ENCODE measurements at regions not wholly inside any gene's neighbourhood (a gene's known extent, or its start where the extent isn't known, plus 50 kb on each side); places are given as distances from the start of the nearest gene placed in this dataset.

DNA sequence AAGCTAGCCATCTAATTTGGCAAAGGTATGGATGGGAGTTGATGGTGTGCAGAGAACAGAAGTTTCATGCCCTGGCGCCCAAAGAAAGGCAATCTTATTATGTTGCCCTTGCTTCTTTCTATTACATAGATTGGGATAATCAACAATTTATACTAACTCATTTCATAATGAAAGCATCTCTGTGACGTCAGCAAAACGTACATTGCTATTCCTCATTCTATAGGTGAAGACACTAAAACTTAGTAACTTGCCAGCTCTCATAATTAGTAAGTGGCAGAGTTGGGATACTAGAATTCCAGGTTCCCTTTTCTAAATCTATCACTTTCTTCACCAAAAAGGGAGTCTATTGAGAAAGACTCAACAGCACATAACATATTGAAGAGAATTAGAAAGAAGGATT is 374.8 kb downstream of the NR2F1-AS1 start:
- in situ Hi-C loops (cut with HindIII; ENCODE audit: low pct_unique_long_range_greater_than_20kb, low sequenced_read_pairs) = no loop called here

DNA sequence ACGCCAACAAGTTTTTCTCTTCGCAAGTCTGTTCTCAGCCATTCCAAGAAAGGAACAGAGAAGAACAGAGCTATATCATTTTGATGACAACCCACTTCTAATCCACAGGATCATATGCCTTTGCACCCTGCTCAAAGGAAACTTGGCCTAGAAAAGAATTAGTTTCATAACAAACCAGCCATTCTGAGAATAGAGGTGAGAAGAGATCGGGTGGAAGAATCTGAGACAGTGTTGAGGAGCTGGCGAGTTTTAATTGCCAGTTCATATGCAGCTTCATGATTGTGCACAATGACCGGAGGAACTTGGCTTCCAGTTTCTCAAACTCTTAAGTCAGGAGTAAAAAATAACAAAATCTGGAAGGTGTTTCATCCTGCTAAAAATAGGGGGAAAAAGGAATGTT is 380.0 kb downstream of the NR2F1-AS1 start:
- no peak for DNase-seq (ENCODE audit: low read depth, low spot score)
- in situ Hi-C loops (cut with HindIII; ENCODE audit: low pct_unique_long_range_greater_than_20kb, low sequenced_read_pairs) = no loop called here

More for the DNA sequence above, 374.8 kb downstream of the NR2F1-AS1 start:
- DNase-seq (ENCODE audit: low read depth, low spot score) = no peak

DNA sequence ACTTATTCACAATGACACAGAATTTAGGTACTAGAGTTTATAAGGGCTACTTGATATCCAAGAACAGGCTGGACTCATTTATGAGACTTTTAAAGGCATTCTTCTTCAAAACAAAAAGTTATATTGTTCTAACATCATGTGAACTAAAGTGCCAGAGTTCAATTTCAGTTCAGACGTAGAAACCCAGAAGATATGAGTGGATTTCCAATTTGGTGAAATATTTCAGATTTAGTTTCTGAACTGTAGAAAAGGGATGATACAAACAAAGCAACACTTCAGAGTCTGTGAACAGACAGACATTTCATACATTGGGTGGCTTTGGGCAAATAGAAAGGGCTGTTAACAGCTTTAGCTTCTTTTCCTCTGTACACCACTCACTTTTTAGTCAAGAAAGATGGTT is 384.0 kb downstream of the NR2F1-AS1 start:
- in situ Hi-C loops (cut with HindIII; ENCODE audit: low pct_unique_long_range_greater_than_20kb, low sequenced_read_pairs) = no loop called here
- peak; percentile 50 for DNase-seq (ENCODE audit: low read depth, low spot score)

DNA sequence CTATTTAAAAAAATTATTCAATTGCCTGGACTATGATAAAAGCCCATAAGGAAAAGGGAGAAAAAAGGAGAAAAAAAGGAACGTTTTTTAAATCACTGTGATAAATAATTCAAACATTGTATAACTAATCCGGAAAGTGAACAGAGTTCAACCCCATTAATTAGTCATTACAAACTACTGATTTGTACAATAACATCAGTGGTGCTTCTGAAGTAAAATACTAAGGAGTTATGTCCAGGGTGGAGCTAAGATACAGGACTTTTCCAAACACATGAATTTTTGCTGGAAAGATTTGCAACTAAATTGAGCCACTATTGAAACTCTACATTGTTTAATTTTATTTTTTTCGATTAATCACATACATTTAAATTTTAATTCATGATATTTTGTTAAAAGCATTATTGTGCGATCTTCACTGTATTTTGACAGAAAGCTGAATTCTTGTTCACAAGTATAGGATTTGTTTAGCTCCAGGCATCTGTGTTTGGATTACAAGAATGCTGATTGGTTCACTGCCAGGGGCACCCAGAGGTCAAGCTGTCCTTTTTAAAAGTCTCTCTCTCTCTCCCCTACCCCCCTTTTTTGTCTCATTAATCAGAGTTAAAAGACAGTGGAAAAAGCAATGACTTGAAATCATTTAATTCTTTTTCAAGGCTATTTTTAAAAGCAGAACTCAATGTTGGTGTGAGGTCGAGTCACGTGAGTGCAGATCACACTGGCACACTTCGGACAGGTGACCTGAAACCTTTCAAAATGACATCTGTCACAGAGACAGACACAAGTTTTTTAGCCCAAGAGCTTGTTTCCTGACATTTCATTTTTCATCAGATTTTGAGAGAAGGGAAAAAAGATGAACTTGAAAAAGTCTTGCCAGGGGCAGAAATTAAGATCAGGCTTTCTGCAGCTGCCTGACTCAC is 387.3 kb downstream of the NR2F1-AS1 start:
- DNase-seq (ENCODE audit: low read depth, low spot score) = no peak
- in situ Hi-C loops (cut with HindIII; ENCODE audit: low pct_unique_long_range_greater_than_20kb, low sequenced_read_pairs) = no loop called here

DNA sequence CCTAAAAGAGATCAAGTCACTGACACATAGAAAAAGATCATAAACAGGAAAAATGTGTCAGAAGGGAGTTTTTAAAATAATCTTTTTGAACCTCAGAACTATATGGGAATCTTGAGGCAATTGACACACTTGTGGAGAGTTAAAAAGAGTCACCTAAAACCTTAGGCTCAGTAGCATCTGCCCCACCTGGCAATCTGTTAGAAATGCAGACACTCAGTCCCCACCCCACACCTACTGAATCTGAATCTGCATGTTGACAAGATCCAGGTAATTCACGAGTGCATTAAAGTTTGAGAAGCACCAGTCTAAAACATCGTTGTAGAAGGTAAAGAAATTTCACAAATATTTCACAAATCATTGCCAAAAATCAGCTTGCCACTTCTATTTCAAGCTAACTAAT is 388.3 kb downstream of the NR2F1-AS1 start:
- no peak for DNase-seq (ENCODE audit: low read depth, low spot score)
- in situ Hi-C loops (cut with HindIII; ENCODE audit: low pct_unique_long_range_greater_than_20kb, low sequenced_read_pairs) = no loop called here

DNA sequence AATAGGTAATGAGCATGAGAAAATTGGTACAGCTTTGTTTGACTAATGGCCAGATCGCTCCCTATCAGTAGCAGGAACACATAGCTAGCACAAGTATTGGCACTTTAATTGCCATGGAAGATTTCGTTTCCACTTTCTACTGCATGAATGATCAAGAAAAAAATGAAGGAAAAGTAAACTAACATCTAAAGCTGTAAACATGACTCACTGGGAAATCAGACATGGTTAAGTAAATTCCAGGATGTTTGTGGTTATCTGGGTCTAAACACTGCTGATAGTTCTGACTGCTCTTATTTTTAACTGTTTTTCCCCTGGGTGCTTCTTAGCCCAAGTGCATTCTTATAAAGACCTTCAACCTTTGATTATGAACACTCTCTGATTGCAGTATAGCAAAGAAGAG is 388.9 kb downstream of the NR2F1-AS1 start:
- DNase-seq (ENCODE audit: low read depth, low spot score) = peak; percentile 26
- in situ Hi-C loops (cut with HindIII; ENCODE audit: low pct_unique_long_range_greater_than_20kb, low sequenced_read_pairs) = no loop called here

DNA sequence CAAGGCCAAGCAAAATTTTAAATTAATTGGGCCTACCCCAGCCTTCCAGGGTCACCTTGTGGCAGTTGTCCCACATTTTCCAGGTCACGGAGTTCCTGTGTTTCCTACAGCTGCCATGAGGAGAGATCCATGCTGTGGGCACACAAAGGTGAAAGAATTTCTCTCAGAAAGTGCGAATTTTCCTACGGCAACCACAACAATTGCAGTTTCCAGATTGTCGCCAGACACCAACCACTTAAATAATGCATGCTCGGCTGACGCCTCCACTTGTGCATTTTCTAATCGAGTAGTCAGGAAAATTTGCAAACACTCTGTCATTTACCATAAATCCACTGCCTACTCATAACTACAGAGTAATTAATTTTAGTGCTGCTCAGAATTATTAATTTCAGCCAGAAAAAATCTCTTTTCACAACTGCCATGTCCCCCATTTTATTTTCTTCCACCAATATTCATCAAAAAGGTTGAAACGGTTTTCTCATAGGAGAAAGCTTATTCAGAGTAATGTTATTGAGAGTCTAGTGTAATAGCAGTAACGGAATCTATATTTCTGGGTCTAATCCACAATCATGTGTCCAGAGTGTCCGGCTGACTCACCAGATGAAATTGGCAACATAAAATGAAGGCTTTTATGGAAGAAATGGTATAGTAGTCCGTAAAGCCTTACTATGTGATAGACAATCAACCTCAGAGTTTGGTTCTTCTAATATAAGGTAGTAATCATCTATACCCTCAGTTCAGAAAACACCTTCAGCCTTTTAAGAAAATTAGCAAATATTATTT is 389.8 kb downstream of the NR2F1-AS1 start:
- no peak for DNase-seq (ENCODE audit: low read depth, low spot score)

DNA sequence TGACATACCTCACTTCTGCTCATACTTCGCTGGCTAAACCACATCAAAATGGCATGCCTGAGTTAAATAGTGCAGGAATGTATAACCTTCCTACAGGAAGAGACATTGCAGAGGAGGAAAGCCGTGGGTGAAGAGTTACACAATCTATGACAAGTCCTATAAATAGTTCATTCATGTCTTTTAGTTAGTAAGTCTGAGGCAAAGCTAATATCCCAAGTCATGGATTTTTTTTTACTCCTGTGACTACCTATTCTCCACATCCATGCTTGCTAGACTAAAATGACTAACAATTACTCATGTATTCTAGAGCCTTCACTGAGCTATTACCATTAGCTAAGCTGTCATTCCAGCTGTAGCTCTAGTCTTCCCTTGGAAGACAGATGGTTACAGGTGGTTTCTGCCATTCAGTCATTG is 391.3 kb downstream of the NR2F1-AS1 start:
- DNase-seq (ENCODE audit: low read depth, low spot score) = no peak

More for the DNA sequence above, 389.8 kb downstream of the NR2F1-AS1 start:
- in situ Hi-C loops (cut with HindIII; ENCODE audit: low pct_unique_long_range_greater_than_20kb, low sequenced_read_pairs) = no loop called here

DNA sequence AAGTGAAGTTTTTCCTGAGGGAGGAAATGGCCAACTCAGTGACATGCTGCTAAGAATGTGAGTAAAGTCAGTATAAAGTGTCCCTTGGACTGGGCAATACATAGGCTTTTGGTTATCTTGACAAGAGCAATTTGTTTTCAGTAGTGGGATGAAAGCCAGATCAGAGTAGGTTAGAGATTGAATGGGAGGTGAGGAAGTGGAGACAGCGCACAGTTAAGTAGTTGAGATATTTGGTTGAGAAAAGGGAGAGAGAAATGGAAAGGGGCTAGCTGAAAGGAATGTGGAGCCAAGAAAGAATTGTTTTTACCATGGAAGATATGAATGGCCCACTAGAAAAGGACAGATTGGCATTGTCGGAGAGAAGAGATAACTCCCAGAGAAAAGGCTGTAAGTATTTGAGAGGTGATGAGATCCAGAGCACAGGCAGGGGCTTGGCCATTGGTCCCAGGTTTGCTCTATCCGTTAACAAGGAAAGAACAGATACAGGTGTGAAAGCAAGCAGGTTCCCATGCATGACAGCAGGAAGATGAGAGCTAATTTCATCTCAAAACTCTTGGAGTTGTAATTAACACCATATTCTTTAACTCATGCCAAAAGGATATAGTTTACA is 392.0 kb downstream of the NR2F1-AS1 start:
- in situ Hi-C loops (cut with HindIII; ENCODE audit: low pct_unique_long_range_greater_than_20kb, low sequenced_read_pairs) = no loop called here
- DNase-seq (ENCODE audit: low read depth, low spot score) = no peak

More for the DNA sequence above, 391.3 kb downstream of the NR2F1-AS1 start:
- in situ Hi-C loops (cut with HindIII; ENCODE audit: low pct_unique_long_range_greater_than_20kb, low sequenced_read_pairs) = no loop called here

DNA sequence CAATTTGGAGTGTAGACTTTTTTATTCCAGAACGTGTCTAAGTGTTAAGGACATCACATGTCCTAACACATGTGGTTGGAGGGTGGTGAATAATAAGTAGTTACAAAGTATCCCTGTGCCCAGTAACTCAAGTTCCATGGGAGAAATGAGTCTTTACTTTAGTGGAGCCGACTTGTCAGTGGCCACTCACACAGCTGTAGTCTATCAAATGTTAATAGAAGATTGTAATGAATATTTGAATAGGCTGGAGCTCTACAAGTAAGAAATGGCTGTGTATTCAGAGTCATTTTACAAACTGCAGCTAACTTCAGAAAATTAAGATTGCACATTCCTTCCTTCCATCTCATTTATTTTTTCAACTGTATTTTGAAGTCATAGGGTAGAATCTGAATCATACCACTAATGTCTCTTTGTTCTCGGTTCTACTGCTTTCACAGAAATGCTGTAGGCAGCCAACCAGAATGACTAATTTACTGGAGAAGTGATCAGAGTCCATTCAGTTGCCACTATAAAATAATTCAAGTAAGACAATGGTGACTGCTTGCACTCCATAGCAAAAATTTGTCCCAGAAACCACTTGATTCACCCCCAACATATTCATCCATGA is 394.8 kb downstream of the NR2F1-AS1 start:
- in situ Hi-C loops (cut with HindIII; ENCODE audit: low pct_unique_long_range_greater_than_20kb, low sequenced_read_pairs) = no loop called here
- no peak for DNase-seq (ENCODE audit: low read depth, low spot score)

DNA sequence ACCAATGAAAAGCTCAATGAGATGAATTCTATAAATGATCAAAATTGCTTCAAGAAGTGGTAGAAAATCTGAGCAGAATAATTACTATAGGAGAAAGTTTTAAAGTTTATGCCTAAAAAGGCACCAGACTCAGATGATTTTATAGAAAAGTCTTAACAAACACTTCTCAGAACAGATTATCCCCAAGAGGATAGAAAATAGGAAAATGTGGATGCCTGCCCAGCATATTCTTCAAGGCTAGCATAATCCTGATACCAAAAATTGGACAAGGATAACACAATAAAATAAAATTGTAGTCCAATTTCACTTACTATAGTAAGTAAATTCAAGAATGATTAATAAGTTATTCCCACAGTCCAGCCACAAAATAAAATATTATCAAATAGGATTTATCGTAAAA is 397.0 kb downstream of the NR2F1-AS1 start:
- no peak for DNase-seq (ENCODE audit: low read depth, low spot score)

DNA sequence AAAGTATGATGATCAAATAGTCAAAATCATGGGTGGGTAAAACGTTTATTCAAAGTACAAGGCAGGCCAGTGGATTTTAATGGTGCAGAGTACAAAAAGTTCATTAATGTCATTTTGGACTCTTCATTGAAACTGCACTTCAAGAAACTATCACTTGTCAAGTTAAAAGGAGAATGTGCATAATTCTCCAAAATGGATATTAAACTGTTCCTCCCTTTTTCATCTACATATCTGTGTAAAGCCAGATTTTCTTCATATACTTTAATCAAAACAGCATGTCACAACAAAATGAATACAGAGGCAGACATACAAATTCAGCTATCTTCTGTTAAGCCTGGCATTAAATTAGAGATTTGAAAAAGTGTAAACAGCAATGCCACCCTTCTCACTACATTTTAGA is 401.6 kb downstream of the NR2F1-AS1 start:
- in situ Hi-C loops (cut with HindIII; ENCODE audit: low pct_unique_long_range_greater_than_20kb, low sequenced_read_pairs) = no loop called here
- no peak for DNase-seq (ENCODE audit: low read depth, low spot score)

More for the DNA sequence above, 397.0 kb downstream of the NR2F1-AS1 start:
- in situ Hi-C loops (cut with HindIII; ENCODE audit: low pct_unique_long_range_greater_than_20kb, low sequenced_read_pairs) = no loop called here

DNA sequence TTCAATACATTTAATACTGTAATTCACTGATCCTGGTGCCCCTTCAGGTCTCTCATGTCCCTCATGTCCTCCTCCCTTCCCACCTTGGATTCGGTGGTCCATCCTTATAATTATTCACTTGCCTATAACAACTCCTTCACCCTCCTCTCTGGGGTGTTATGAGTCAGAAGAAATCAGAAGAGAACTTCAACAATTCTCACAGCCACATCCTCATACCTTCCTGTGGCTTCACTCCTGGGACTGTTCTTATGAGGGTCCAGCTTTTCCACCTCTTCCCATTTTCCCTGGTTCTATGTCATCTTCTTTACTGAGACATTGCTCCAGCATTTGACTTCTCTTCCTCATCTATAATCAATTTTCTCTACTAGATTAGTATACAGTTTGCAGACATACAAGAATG is 406.1 kb downstream of the NR2F1-AS1 start:
- in situ Hi-C loops (cut with HindIII; ENCODE audit: low pct_unique_long_range_greater_than_20kb, low sequenced_read_pairs) = no loop called here
- no peak for DNase-seq (ENCODE audit: low read depth, low spot score)

DNA sequence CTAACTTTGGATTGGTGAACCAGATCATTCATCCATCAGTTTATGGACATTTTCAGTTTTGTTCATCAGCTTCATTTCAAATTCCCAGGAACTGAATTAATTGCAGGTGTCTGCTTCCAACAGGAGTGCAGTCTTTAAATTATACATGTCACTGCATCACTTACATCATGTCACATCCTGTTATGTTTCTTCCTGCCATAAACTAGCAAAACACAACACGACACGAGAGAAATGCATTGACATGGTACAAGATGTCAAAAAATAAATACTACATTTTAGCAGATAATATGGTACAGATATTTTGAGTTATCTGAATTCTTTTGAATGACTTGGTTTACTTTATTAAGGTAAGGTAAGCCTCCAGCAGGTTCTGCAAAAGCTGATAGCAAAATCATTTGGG is 415.5 kb downstream of the NR2F1-AS1 start:
- in situ Hi-C loops (cut with HindIII; ENCODE audit: low pct_unique_long_range_greater_than_20kb, low sequenced_read_pairs) = no loop called here
- DNase-seq (ENCODE audit: low read depth, low spot score) = no peak

DNA sequence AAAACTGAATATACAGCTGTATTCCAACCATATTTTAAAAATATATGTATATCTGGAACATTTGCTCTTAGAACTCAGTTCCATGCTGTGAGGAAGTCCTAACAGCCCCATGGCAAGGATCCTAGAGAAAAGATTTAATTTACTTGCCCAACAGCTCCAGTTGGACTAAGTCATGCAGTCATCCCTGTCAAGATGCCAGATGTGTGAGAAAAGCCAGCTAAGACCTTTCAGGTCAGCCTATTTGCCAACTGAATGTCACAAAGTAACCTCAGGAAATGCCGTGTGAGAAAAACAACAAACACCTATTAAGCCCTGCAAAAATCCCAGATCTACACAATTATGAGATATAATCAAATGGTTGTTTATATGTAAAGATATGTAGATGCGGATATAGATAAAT is 416.3 kb downstream of the NR2F1-AS1 start:
- in situ Hi-C loops (cut with HindIII; ENCODE audit: low pct_unique_long_range_greater_than_20kb, low sequenced_read_pairs) = no loop called here
- no peak for DNase-seq (ENCODE audit: low read depth, low spot score)

DNA sequence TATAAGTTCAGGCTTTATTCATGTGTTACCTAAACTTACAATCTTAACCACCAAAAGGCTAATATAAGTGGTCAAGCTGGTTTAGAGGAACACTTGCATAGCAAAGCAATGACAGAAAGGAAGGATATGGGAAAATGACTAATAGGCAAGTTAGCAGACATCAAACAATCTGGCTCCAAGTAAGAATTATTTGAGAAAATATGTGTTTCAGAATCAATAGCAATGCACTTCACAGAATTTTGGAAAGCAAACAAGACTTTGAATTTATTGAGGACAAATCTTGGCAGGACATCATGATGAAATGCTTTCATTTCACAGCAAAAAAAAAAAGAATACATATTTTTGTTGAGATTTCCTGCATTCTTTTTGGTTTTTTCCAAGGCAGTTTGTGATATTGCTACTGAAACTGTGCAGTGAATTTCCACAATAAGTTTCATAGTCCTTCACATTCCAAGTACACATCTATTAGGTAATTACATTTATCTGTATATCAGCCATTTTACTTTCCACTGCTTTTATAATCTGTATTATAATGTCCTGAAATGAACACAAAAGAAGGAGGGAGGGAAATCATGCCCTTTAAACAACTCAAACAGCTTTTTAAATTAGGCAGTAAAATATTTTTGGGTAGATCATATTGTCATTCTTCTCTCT is 417.9 kb downstream of the NR2F1-AS1 start:
- in situ Hi-C loops (cut with HindIII; ENCODE audit: low pct_unique_long_range_greater_than_20kb, low sequenced_read_pairs) = no loop called here
- DNase-seq (ENCODE audit: low read depth, low spot score) = no peak
